NCI-H1436 (cell line): ENCODE measurements at regions not wholly inside any gene's neighbourhood (a gene's known extent, or its start where the extent isn't known, plus 50 kb on each side); places are given as distances from the start of the nearest gene placed in this dataset.

Experiments used
- DNase-seq: peaks from one replicate; lab custom pipeline; 2025; lab: John Stamatoyannopoulos, UW

GRCh38 chr13:103983948-103984347, 917.7 kb upstream of the SLC10A2 start:
- no peak for DNase-seq

GRCh38 chr13:103976371-103976770, 910.2 kb upstream of the SLC10A2 start:
- DNase-seq: no peak

- DNase-seq: no peak
Observed at GRCh38 chr13:103973740-103974139, 907.5 kb upstream of the SLC10A2 start.

GRCh38 chr13:103969520-103970050, 903.4 kb upstream of the SLC10A2 start:
- no peak for DNase-seq

- no peak for DNase-seq
Observed at GRCh38 chr13:103965506-103966243, 899.5 kb upstream of the SLC10A2 start.

- no peak for DNase-seq
Observed at GRCh38 chr13:103961784-103962183, 895.6 kb upstream of the SLC10A2 start.

GRCh38 chr13:103961129-103961528, 894.9 kb upstream of the SLC10A2 start:
- DNase-seq: no peak

- DNase-seq: no peak
Observed at GRCh38 chr13:103960001-103960400, 893.8 kb upstream of the SLC10A2 start.

- no peak for DNase-seq
Observed at GRCh38 chr13:103958691-103959090, 892.5 kb upstream of the SLC10A2 start.

GRCh38 chr13:103957939-103958338, 891.7 kb upstream of the SLC10A2 start:
- no peak for DNase-seq

GRCh38 chr13:103953859-103954258, 887.6 kb upstream of the SLC10A2 start:
- DNase-seq: no peak

GRCh38 chr13:103952183-103952582, 886.0 kb upstream of the SLC10A2 start:
- no peak for DNase-seq

GRCh38 chr13:103948426-103948825, 882.2 kb upstream of the SLC10A2 start:
- DNase-seq: no peak

- DNase-seq: no peak
Observed at GRCh38 chr13:103945836-103946235, 879.6 kb upstream of the SLC10A2 start.

GRCh38 chr13:103941506-103942140, 875.4 kb upstream of the SLC10A2 start:
- no peak for DNase-seq

GRCh38 chr13:103935117-103935516, 868.9 kb upstream of the SLC10A2 start:
- DNase-seq: no peak

- no peak for DNase-seq
Observed at GRCh38 chr13:103931885-103932284, 865.7 kb upstream of the SLC10A2 start.

GRCh38 chr13:103931331-103931845, 865.2 kb upstream of the SLC10A2 start:
- no peak for DNase-seq

GRCh38 chr13:103926118-103926517, 859.9 kb upstream of the SLC10A2 start:
- DNase-seq: no peak

- no peak for DNase-seq
Observed at GRCh38 chr13:103908911-103909310, 842.7 kb upstream of the SLC10A2 start.

- DNase-seq: no peak
Observed at GRCh38 chr13:103908274-103908673, 842.1 kb upstream of the SLC10A2 start.

GRCh38 chr13:103903790-103904189, 837.6 kb upstream of the SLC10A2 start:
- DNase-seq: no peak

- DNase-seq: no peak
Observed at GRCh38 chr13:103898481-103898880, 832.3 kb upstream of the SLC10A2 start.
